ENCODE measurements at regions not wholly inside any gene's neighbourhood (a gene's known extent, or its start where the extent isn't known, plus 50 kb on each side); places are given as distances from the start of the nearest gene placed in this dataset.

GRCh38 chr13:65784088-65784816 is 1445.9 kb downstream of the PCDH9 start:
- no peak for TF ChIP-seq MAX (IDR thresholded peaks at IDR 0.05)
- no peak for TF ChIP-seq POLR2AphosphoS5 (IDR thresholded peaks at IDR 0.05; ENCODE audit: low read depth, low read length)
- TF ChIP-seq ZNF274 (IDR thresholded peaks at IDR 0.05; ENCODE audit: low read depth, low read length), result no peak
- TF ChIP-seq EGR1 (IDR thresholded peaks at IDR 0.05; ENCODE audit: low read depth), result no peak
- TF ChIP-seq YY1 (IDR thresholded peaks at IDR 0.05; ENCODE audit: extremely low read depth, insufficient replicate concordance, low read depth, low read length), result no peak
- TF ChIP-seq EZH2 (IDR thresholded peaks at IDR 0.05), result no peak
- no peak for TF ChIP-seq ZBTB33 (IDR thresholded peaks at IDR 0.05; ENCODE audit: extremely low read depth, insufficient replicate concordance, low read length)
- TF ChIP-seq CTCF (IDR thresholded peaks at IDR 0.05 in 2 of 3, conservative IDR thresholded peaks at IDR 0.05 in 1 of 3; ENCODE audit: borderline replicate concordance in 1 of 3, insufficient read depth in 1 of 3, low read depth in 2 of 3, low read length in 2 of 3), result no peak
- no peak for TF ChIP-seq EZH2phosphoT487 (IDR thresholded peaks at IDR 0.05; ENCODE audit: borderline replicate concordance)
- no peak for TF ChIP-seq SRF (IDR thresholded peaks at IDR 0.05; ENCODE audit: low read depth)
- TF ChIP-seq ELF1 (IDR thresholded peaks at IDR 0.05; ENCODE audit: borderline replicate concordance, low read depth), result no peak
- no peak for TF ChIP-seq FOSL1 (IDR thresholded peaks at IDR 0.05; ENCODE audit: low read depth)
- no peak for TF ChIP-seq TCF7L2 (IDR thresholded peaks at IDR 0.05; ENCODE audit: borderline replicate concordance, extremely low read depth, insufficient read depth, insufficient read length)
- TF ChIP-seq REST (IDR thresholded peaks at IDR 0.05; ENCODE audit: low read depth), result no peak
- TF ChIP-seq SIN3A (IDR thresholded peaks at IDR 0.05; ENCODE audit: low read depth), result no peak
- TF ChIP-seq ZFX (IDR thresholded peaks at IDR 0.05), result no peak
- CTCF ChIA-PET, result no interaction called here
- Histone ChIP-seq H2AFZ (ENCODE audit: low read depth, low read length, poor library complexity, severe bottlenecking) (no peak overlapping the region), H3K4me3 (replicated peaks in 1 of 2; ENCODE audit: low read depth in 1 of 2, low read length in 2 of 2) (no peak overlapping the region), H3K79me2 (ENCODE audit: insufficient read depth, low read length) (no peaks in the 10 kb centered on the region), H3K9me3 (ENCODE audit: control insufficient read depth in 1 of 2, insufficient read depth in 1 of 2, low read depth in 1 of 2, low read length in 2 of 2) (no peaks in the 10 kb centered on the region), H4K20me1 (ENCODE audit: insufficient read depth) (no peaks in the 10 kb centered on the region), H3K36me3 (ENCODE audit: control insufficient read depth in 1 of 2, insufficient read depth in 2 of 2, low read length in 2 of 2) (no peaks in the 10 kb centered on the region), H3K9ac (ENCODE audit: low read length) (no peak overlapping the region), H3K4me1 (ENCODE audit: control insufficient read depth in 1 of 2, insufficient read depth in 2 of 2, low read length in 2 of 2) (no peaks in the 10 kb centered on the region), H3K27ac (ENCODE audit: low read depth, low read length) (no peak overlapping the region), H3K9me2 (ENCODE audit: insufficient read depth) (no peaks in the 10 kb centered on the region), H3K27me3 (ENCODE audit: insufficient read depth, low read length) (no peaks in the 10 kb centered on the region), H3K4me2 (ENCODE audit: low read length) (no peak overlapping the region)
- no peak for DNase-seq (ENCODE audit: low read depth, low spot score)
- no TSS peak for BruUV-seq (replicated peaks)
- RAD21 ChIA-PET (ENCODE audit: low non-redundant PET in 1 of 2, low total read pairs in 2 of 2, uncharacterized antibody in 2 of 2, unreplicated experiment in 2 of 2), result no interaction called here
- intact Hi-C loops (cut with micrococcal nuclease), result no loop called here
- no peak for ATAC-seq
- POLR2A ChIA-PET, result no interaction called here

Data from HCT116 (cell line).